BE2C (cell line): ENCODE measurements at regions not wholly inside any gene's neighbourhood (a gene's known extent, or its start where the extent isn't known, plus 50 kb on each side); places are given as distances from the start of the nearest gene placed in this dataset.
"Not testable (repeated sequence)": the region's sequence is repeated elsewhere in the genome, so short reads cannot be mapped to it uniquely, and the experiment has no call there.

Experiments used
- DNase-seq: peaks from one replicate; pipeline ENCODE4 v3.0.0-alpha.2; 2020
- H3K27me3 ChIP-seq: fragments of 250-450 bp; sonication (Bioruptor Pico); 2 replicates; pipeline ENCODE4 v1.5.1; 2020; ENCODE audit warnings: mild to moderate bottlenecking
- H3K36me3 ChIP-seq: fragments of 250-450 bp; sonication (Bioruptor Pico); 2 replicates; pipeline ENCODE4 v1.5.1; 2020; ENCODE audit warnings: mild to moderate bottlenecking
- H3K4me1 ChIP-seq: fragments of 250-450 bp; sonication (Bioruptor Pico); 2 replicates; pipeline ENCODE4 v1.5.1; 2020
- H3K4me3 ChIP-seq: 2 replicates; pipeline ENCODE4 v1.5.1; 2011; ENCODE audit warnings: low read depth, low read length
- H3K9me3 ChIP-seq: fragments of 250-450 bp; sonication (Bioruptor Pico); 2 replicates; pipeline ENCODE4 v1.5.1; 2020
- CTCF ChIP-seq: IDR thresholded peaks from 2 replicates; pipeline ENCODE4 v1.5.1; 2012; ENCODE audit warnings: mild to moderate bottlenecking, low read depth, low read length

- no peak overlapping the region for H3K4me3 ChIP-seq
- H3K4me1 ChIP-seq: no peaks in the 10 kb centered on the region; the same call in 1 of the 2 replicates
- H3K27me3 ChIP-seq: no peaks in the 10 kb centered on the region
- TF ChIP-seq CTCF: no peak
- H3K36me3 ChIP-seq: no peaks in the 10 kb centered on the region
- no peaks in the 10 kb centered on the region for H3K9me3 ChIP-seq
- no peak for DNase-seq
Measured at GRCh38 chr20:40008177-40008576, 680.9 kb downstream of the MAFB start.

GRCh38 chr20:40006168-40006860 lies 682.7 kb downstream of the MAFB start:
- no peak overlapping the region for H3K4me3 ChIP-seq
- H3K4me1 ChIP-seq: no peaks in the 10 kb centered on the region; the same call in 1 of the 2 replicates
- DNase-seq: peak; percentile 56
- TF ChIP-seq CTCF: no peak
- H3K27me3 ChIP-seq: no peaks in the 10 kb centered on the region
- no peaks in the 10 kb centered on the region for H3K9me3 ChIP-seq
- no peaks in the 10 kb centered on the region for H3K36me3 ChIP-seq

GRCh38 chr20:40004092-40004491 lies 684.9 kb downstream of the MAFB start:
- not testable (repeated sequence) for H3K27me3 ChIP-seq, H3K4me3 ChIP-seq, H3K36me3 ChIP-seq, H3K4me1 ChIP-seq, DNase-seq, H3K9me3 ChIP-seq

- Histone ChIP-seq H3K27me3 (no peaks in the 10 kb centered on the region), H3K9me3 (no peaks in the 10 kb centered on the region), H3K4me3 (no peak overlapping the region), H3K4me1 (no peaks in the 10 kb centered on the region; the same call in 1 of the 2 replicates), H3K36me3 (no peaks in the 10 kb centered on the region)
- no peak for TF ChIP-seq CTCF
- DNase-seq: peak; percentile 36
Measured at GRCh38 chr20:39993742-39994141, 695.3 kb downstream of the MAFB start.

- Histone ChIP-seq H3K27me3 (no peaks in the 10 kb centered on the region), H3K36me3 (no peaks in the 10 kb centered on the region), H3K4me1 (peaks cover 7% of the 10 kb centered on the region), H3K9me3 (no peaks in the 10 kb centered on the region), H3K4me3 (no peak overlapping the region)
- no peak for DNase-seq
- TF ChIP-seq CTCF: no peak
Measured at GRCh38 chr20:39990692-39991091, 698.3 kb downstream of the MAFB start.

- Histone ChIP-seq H3K4me1 (peaks cover 7% of the 10 kb centered on the region), H3K9me3 (no peaks in the 10 kb centered on the region), H3K36me3 (no peaks in the 10 kb centered on the region), H3K27me3 (no peaks in the 10 kb centered on the region), H3K4me3 (no peak overlapping the region)
- TF ChIP-seq CTCF: no peak
- DNase-seq: no peak
Measured at GRCh38 chr20:39988991-39989390, 700.0 kb downstream of the MAFB start.
